ENCODE measurements at regions not wholly inside any gene's neighbourhood (a gene's known extent, or its start where the extent isn't known, plus 50 kb on each side); places are given as distances from the start of the nearest gene placed in this dataset.

- no peaks in the 10 kb centered on the region for H3K4me1 ChIP-seq
- no peak for TF ChIP-seq CTCF (IDR thresholded peaks at IDR 0.05; ENCODE audit: insufficient read depth in 1 of 2, low read depth in 1 of 2, low read length in 1 of 2, severe bottlenecking in 1 of 2, unreplicated experiment in 1 of 2)
- intact Hi-C loops (cut with micrococcal nuclease; ENCODE audit: unreplicated experiment): no loop called here
- no TSS peak for BruUV-seq (replicated peaks)
- ChIA-PET CTCF (no interaction called here), POLR2A (no interaction called here)
- no peaks in the 10 kb centered on the region for H3K36me3 ChIP-seq (ENCODE audit: control insufficient read depth, insufficient read depth, low read length)
- Mint-ChIP-seq H3K4me1 (ENCODE audit: low read depth, unreplicated experiment) (no peaks in the 10 kb centered on the region), H3K27me3 (ENCODE audit: insufficient read depth, unreplicated experiment) (peaks cover 5% of the 10 kb centered on the region), H3K27ac (ENCODE audit: unreplicated experiment) (no peak overlapping the region), H3K36me3 (ENCODE audit: insufficient read depth, unreplicated experiment) (no peaks in the 10 kb centered on the region), H3K9me3 (ENCODE audit: unreplicated experiment) (peaks cover 23% of the 10 kb centered on the region), H3K4me3 (ENCODE audit: unreplicated experiment) (no peak overlapping the region)
- no peaks in the 10 kb centered on the region for H3K9me3 ChIP-seq
- peak in 1 of 2 experiments; percentile 33 for DNase-seq
- no peak overlapping the region for H3K4me3 ChIP-seq (ENCODE audit: low read depth, low read length)
- no peaks in the 10 kb centered on the region for H3K27me3 ChIP-seq (replicated peaks; ENCODE audit: control insufficient read depth, insufficient read depth, low read length)
Measured at GRCh38 chr10:64007157-64007556, 486.0 kb downstream of the REEP3 start.

- Mint-ChIP-seq H3K4me3 (ENCODE audit: unreplicated experiment) (no peak overlapping the region), H3K4me1 (ENCODE audit: low read depth, unreplicated experiment) (no peaks in the 10 kb centered on the region), H3K27ac (ENCODE audit: unreplicated experiment) (no peak overlapping the region), H3K9me3 (ENCODE audit: unreplicated experiment) (peaks cover 17% of the 10 kb centered on the region), H3K36me3 (ENCODE audit: insufficient read depth, unreplicated experiment) (no peaks in the 10 kb centered on the region), H3K27me3 (ENCODE audit: insufficient read depth, unreplicated experiment) (peaks cover 7% of the 10 kb centered on the region)
- intact Hi-C loops (cut with micrococcal nuclease; ENCODE audit: unreplicated experiment): no loop called here
- ChIA-PET CTCF (no interaction called here), POLR2A (no interaction called here)
- Histone ChIP-seq H3K9me3 (no peaks in the 10 kb centered on the region), H3K36me3 (ENCODE audit: control insufficient read depth, insufficient read depth, low read length) (no peaks in the 10 kb centered on the region), H3K4me1 (no peaks in the 10 kb centered on the region), H3K27me3 (replicated peaks; ENCODE audit: control insufficient read depth, insufficient read depth, low read length) (no peaks in the 10 kb centered on the region), H3K4me3 (ENCODE audit: low read depth, low read length) (no peak overlapping the region)
- BruUV-seq (replicated peaks): no TSS peak
- no peak for TF ChIP-seq CTCF (IDR thresholded peaks at IDR 0.05; ENCODE audit: insufficient read depth in 1 of 2, low read depth in 1 of 2, low read length in 1 of 2, severe bottlenecking in 1 of 2, unreplicated experiment in 1 of 2)
- no peak for DNase-seq
Measured at GRCh38 chr10:64010711-64011110, 489.5 kb downstream of the REEP3 start.

GRCh38 chr10:64011912-64012714 lies 490.9 kb downstream of the REEP3 start:
- Histone ChIP-seq H3K4me3 (ENCODE audit: low read depth, low read length) (no peak overlapping the region), H3K27me3 (replicated peaks; ENCODE audit: control insufficient read depth, insufficient read depth, low read length) (no peaks in the 10 kb centered on the region), H3K9me3 (no peaks in the 10 kb centered on the region), H3K4me1 (no peaks in the 10 kb centered on the region), H3K36me3 (ENCODE audit: control insufficient read depth, insufficient read depth, low read length) (no peaks in the 10 kb centered on the region)
- peaks cover 14% of the 10 kb centered on the region for H3K9me3 Mint-ChIP-seq (ENCODE audit: unreplicated experiment)
- no TSS peak for BruUV-seq (replicated peaks)
- POLR2A ChIA-PET: no interaction called here
- H3K27me3 Mint-ChIP-seq (ENCODE audit: insufficient read depth, unreplicated experiment): peaks cover 7% of the 10 kb centered on the region
- DNase-seq: no peak
- no peak overlapping the region for H3K27ac Mint-ChIP-seq (ENCODE audit: unreplicated experiment)
- H3K36me3 Mint-ChIP-seq (ENCODE audit: insufficient read depth, unreplicated experiment): no peaks in the 10 kb centered on the region
- H3K4me1 Mint-ChIP-seq (ENCODE audit: low read depth, unreplicated experiment): no peaks in the 10 kb centered on the region
- intact Hi-C loops (cut with micrococcal nuclease; ENCODE audit: unreplicated experiment): no loop called here
- no peak overlapping the region for H3K4me3 Mint-ChIP-seq (ENCODE audit: unreplicated experiment)
- CTCF ChIA-PET: no interaction called here
- TF ChIP-seq CTCF (IDR thresholded peaks at IDR 0.05; ENCODE audit: insufficient read depth in 1 of 2, low read depth in 1 of 2, low read length in 1 of 2, severe bottlenecking in 1 of 2, unreplicated experiment in 1 of 2): no peak

All from Caco-2 (cell line).